ENCODE measurements at regions not wholly inside any gene's neighbourhood (a gene's known extent, or its start where the extent isn't known, plus 50 kb on each side); places are given as distances from the start of the nearest gene placed in this dataset.
A peak's percentile ranks its signal among the peaks of the same experiment; 100 is the strongest.

- DNase-seq: no peak
These were observed 223.1 kb upstream of the EOMES start for GRCh38 chr3:27945229-27945628.

DNA sequence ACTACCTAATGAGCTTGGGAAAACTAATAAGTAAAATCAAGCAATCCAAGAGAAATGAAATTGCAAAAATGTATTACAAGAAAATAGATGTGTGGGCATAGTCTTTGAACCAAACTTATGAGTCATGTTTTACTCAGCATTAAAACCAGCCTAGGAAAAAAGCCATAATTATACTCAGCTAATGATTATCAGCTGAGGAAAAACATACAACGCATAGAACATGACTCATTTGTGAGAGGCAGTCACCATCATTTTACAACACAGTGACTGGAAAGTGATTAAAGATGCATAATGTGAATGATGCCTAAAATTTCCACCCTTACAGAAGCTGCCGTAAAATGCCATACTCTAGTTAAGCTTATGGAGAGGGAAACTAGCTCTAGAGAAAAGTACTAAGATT is 238.0 kb upstream of the EOMES start:
- peak; percentile 30 for DNase-seq

DNA sequence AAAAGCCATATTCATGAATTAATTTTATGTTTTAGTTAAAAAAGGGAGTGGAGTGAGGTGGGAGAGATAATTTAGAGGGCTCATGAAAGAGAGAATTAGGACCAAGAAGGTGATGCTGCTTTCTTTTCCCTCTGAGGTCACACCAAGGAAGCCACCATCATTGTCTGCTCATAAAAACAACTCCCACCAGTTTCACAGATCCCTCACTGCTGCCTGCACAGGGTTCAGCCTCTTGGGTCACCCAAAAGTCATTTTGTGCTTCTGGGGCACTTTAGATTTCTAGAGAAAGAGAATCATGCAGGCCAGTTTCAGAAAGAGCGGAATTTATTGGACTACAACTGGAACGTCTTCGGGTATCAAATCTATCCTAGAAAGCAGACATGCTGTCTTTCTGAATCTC is 241.4 kb upstream of the EOMES start:
- DNase-seq: no peak

- DNase-seq: no peak
These were observed 249.5 kb upstream of the EOMES start for GRCh38 chr3:27971600-27971999.

GRCh38 chr3:27976933-27977332 is 254.8 kb upstream of the EOMES start:
- DNase-seq: peak; percentile 34

DNA sequence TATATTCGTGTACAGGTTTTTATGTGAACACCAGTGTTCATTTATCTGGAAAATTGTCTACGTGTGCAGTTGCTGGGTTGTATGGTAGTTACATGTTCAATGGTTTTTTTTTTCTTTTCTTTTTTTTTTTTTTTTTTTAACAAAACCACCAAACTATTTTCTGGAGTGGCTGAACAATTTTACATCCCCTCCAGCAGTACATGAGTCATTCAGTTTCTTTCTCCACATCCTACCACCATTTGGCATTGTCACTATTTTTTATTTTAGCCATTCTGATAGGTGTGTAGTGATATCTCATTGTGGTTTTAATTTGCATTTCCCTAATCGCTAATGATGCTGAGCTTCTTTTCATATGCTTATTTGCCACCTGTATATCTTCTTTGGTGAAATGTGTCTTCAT is 256.3 kb upstream of the EOMES start:
- no peak for DNase-seq

GRCh38 chr3:27985369-27986035 is 255.9 kb upstream of the CMC1 start:
- DNase-seq: no peak

DNA sequence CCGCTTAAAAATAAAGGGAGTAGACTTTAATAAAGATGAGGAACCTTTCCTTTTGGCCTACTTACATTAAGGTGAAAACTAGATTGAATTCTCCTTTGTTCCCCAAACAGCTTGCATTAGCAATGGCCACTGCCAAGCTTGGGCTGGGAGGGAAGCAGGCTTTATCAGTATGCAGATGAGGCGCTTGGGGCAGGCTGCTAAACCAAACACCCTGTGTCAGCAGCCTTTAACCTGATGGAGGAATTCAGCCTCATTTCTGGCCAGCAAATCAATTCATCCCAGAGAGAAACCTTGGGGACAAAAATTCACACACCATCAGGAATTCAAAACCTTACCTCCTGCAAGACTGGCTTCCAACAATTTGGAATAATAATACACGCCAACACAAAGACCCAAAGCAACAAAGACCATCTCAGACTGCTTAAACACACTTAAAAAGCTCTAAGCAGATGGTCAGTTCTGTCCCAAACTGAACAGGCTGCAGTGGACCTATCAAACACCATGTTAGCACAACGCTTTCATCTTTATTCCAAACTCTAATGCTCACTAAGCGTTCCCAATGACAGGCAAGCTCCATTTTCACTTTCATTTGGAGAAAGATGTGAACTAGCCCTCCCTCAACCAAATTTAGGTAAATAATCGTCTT is 255.1 kb upstream of the CMC1 start:
- DNase-seq: no peak

- DNase-seq: no peak
These were observed 251.1 kb upstream of the CMC1 start for GRCh38 chr3:27990324-27990723.

DNA sequence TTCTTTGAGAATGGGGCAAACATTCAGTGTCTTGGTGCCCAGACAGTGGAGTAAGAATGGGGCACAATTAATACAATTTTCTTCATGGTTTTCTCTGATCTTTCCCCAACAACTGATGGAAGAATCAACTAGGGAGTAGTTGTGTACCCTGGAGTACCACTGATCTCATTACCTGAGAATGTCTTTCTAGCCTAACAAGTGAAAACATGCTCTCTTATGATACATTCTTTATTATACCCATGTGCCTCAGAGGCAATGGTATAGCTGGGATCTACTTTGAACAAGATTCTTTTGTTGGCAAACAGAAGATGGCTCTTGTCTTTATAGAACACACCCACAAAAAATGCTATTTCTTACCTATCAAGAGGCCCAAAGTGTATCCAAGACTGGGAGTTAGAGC is 250.6 kb upstream of the CMC1 start:
- no peak for DNase-seq

- DNase-seq: no peak
These were observed 248.4 kb upstream of the CMC1 start for GRCh38 chr3:27993051-27993450.

GRCh38 chr3:28000608-28001007 is 240.8 kb upstream of the CMC1 start:
- DNase-seq: no peak

- no peak for DNase-seq
These were observed 233.2 kb upstream of the CMC1 start for GRCh38 chr3:28008235-28008634.

DNA sequence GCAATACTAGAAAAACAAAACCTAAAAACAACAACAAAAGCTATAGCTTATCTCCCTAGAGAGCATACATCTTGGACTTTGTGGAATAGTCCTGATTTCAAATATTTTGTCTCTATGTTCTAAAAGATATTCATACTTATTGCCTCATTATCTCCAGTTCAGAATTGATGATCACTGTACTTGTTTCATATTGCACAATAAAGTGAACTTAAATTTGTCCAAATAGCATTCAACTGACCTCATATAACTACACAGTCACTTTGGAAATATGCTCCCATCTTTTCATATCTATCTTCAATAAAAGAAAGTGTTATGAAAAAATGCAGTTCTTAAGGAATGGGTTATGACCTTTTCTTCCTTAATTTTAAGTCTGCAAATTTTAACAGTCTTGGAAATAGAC is 228.6 kb upstream of the CMC1 start:
- no peak for DNase-seq

GRCh38 chr3:28013864-28014473 is 227.4 kb upstream of the CMC1 start:
- no peak for DNase-seq

DNA sequence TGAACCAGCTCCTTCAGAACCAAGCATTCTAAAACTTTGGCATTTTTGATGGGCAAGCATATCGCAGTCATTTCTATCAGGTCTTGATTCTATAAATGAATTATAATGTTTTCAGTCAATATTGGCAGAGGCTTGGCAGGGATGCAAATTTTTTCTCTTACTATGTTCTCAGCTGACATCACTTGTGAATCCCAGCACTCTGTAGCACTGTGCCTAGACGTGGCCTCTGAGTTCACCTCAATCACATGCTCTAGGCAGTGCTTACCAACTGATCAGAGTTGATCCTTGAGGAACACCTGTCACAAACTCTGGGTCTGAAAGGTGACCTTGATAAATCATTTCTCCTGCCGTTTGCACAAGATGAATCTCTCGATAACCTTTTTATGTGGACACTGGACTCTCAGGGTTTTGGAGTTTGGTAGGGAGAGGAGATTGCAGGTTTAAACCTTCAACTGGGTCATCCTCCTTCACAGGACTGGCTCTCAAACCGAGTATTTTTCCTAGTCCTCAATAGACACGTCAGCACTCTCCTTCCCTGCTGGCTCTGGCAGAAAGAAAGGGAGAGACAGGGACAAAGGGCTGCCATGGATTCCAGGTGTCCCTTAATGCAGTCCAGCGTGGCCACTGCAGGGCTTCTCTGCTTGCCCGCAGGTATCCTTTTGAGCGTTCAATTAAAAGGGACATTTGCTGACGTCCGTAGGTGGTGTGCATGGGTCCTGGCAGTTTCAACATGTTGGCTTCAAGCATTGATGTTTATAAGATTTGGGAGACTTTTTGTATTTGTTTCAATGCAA is 222.3 kb upstream of the CMC1 start:
- DNase-seq: no peak

- peak; percentile 49 for DNase-seq
These were observed 221.7 kb upstream of the CMC1 start for GRCh38 chr3:28019740-28020139.

- no peak for DNase-seq
These were observed 218.5 kb upstream of the CMC1 start for GRCh38 chr3:28022916-28023315.

GRCh38 chr3:28028554-28028953 is 212.9 kb upstream of the CMC1 start:
- DNase-seq: no peak

GRCh38 chr3:28033059-28033784 is 208.2 kb upstream of the CMC1 start:
- no peak for DNase-seq

GRCh38 chr3:28036599-28037575 is 204.5 kb upstream of the CMC1 start:
- no peak for DNase-seq

DNA sequence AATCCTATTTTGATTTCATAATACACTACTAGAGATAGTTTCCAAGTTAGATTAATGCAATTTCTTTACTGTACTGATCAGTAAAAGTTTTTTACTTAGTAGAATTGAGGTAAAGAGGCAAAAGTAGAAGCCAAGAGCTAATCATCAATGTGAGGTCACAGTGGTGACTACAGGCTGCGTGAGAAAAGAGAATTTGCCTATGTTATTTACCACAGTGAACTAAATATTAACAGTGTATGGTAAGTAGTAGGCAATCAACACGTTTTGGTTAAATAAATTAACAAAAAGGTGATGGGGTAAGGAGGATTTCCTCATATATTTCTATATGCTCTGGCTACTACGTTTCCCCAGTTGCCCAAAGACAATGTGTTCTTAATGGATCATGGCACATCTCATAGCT is 202.2 kb upstream of the CMC1 start:
- DNase-seq: no peak
